ENCODE measurements at regions not wholly inside any gene's neighbourhood (a gene's known extent, or its start where the extent isn't known, plus 50 kb on each side); places are given as distances from the start of the nearest gene placed in this dataset.

- TF ChIP-seq ZFX (IDR thresholded peaks at IDR 0.05) (no peak), CTCF (conservative IDR thresholded peaks at IDR 0.05) (no peak)
- H3K27ac ChIP-seq = no peak overlapping the region
These were observed 362.4 kb upstream of the LRATD1 start for GRCh38 chr2:14270036-14270582.

GRCh38 chr2:14272396-14273075, 360.0 kb upstream of the LRATD1 start:
- no peak overlapping the region for H3K27ac ChIP-seq
- TF ChIP-seq CTCF (conservative IDR thresholded peaks at IDR 0.05) = no peak

GRCh38 chr2:14273650-14274049, 358.9 kb upstream of the LRATD1 start:
- TF ChIP-seq CTCF (conservative IDR thresholded peaks at IDR 0.05) (no peak), ZFX (IDR thresholded peaks at IDR 0.05) (no peak)
- H3K27ac ChIP-seq = no peak overlapping the region

DNA sequence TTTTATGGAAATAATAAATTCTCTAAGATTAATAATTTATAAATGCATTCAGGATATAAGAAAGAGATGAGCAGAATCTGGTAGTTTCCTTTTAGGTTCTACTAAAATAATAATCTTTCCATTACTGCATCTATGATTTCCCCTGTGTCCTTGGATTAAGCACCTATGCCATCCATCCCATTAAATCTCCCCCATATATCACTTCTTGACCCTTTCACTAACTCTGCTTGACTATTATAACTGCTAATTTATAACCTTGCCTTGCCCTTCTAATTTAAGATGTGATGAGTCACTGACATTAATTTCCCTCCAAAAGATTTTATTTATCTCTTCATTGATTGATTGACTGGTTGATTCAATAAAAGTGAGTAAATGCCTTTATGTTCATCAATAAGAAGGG, 348.3 kb upstream of the LRATD1 start:
- TF ChIP-seq CTCF (conservative IDR thresholded peaks at IDR 0.05) = no peak
- TF ChIP-seq ZFX (IDR thresholded peaks at IDR 0.05) = no peak
- H3K27ac ChIP-seq = no peak overlapping the region

- no peak overlapping the region for H3K27ac ChIP-seq
These were observed 346.7 kb upstream of the LRATD1 start for GRCh38 chr2:14285812-14286211.

DNA sequence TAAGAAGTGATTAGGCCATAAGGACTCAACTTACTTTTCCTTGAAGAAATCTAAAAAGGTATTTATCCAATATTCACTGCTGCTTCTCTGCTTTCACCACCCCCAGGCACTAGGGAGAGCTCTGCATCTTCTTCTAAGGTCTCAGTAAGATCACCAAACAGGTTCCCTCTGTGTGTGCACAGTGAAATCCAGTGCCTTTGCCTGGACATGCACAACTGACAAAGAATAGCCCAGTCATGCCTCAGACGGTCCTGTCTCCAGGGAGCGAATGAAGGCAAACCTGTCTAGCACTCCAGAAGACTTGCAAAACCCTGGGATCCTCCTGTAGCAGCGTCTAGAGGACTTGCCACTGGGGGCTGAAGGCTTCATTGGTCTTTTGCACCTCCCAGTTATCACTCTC, 344.5 kb upstream of the LRATD1 start:
- peak overlapping the region; percentile 33; the same call in 1 of the 2 replicates for H3K27ac ChIP-seq
- TF ChIP-seq CTCF (conservative IDR thresholded peaks at IDR 0.05) (peak; percentile 47), ZFX (IDR thresholded peaks at IDR 0.05) (no peak)

More at GRCh38 chr2:14285812-14286211, 346.7 kb upstream of the LRATD1 start:
- TF ChIP-seq CTCF (conservative IDR thresholded peaks at IDR 0.05) = no peak
- no peak for TF ChIP-seq ZFX (IDR thresholded peaks at IDR 0.05)

GRCh38 chr2:14292964-14293363, 339.6 kb upstream of the LRATD1 start:
- no peak overlapping the region for H3K27ac ChIP-seq
- no peak for TF ChIP-seq CTCF (conservative IDR thresholded peaks at IDR 0.05)
- TF ChIP-seq ZFX (IDR thresholded peaks at IDR 0.05) = no peak

Measured in C4-2B (cell line).